ENCODE measurements at regions not wholly inside any gene's neighbourhood (a gene's known extent, or its start where the extent isn't known, plus 50 kb on each side); places are given as distances from the start of the nearest gene placed in this dataset.

DNA sequence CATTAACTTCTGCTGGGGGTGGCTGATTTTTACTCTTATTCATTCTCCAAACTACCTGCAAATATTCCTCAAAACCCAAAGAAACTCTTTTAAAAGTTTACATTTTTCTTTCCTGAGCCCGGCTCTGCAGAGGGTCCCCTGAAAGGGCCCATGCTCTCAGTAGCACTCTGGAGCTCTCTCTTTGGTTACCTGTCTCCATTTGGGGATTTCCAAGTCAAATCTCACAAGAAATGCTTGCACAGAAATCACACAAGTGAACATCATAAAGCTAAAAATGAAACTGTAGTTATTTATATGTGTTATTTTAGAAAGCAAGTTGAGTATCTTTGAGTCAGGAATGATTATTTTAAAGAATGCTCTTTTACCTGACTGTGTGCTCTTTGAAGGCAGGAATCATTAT, 174.5 kb upstream of the PLXNA2 start:
- TF ChIP-seq, protein P1, sequence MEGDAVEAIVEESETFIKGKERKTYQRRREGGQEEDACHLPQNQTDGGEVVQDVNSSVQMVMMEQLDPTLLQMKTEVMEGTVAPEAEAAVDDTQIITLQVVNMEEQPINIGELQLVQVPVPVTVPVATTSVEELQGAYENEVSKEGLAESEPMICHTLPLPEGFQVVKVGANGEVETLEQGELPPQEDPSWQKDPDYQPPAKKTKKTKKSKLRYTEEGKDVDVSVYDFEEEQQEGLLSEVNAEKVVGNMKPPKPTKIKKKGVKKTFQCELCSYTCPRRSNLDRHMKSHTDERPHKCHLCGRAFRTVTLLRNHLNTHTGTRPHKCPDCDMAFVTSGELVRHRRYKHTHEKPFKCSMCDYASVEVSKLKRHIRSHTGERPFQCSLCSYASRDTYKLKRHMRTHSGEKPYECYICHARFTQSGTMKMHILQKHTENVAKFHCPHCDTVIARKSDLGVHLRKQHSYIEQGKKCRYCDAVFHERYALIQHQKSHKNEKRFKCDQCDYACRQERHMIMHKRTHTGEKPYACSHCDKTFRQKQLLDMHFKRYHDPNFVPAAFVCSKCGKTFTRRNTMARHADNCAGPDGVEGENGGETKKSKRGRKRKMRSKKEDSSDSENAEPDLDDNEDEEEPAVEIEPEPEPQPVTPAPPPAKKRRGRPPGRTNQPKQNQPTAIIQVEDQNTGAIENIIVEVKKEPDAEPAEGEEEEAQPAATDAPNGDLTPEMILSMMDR (conservative IDR thresholded peaks at IDR 0.05; ENCODE audit: low read length) = no peak
- no peak for TF ChIP-seq EZH2phosphoT487 (IDR thresholded peaks at IDR 0.05; ENCODE audit: borderline replicate concordance, low read depth, low read length)
